Head of caudate nucleus (tissue), 42 donors: ENCODE measurements at regions not wholly inside any gene's neighbourhood (a gene's known extent, or its start where the extent isn't known, plus 50 kb on each side); places are given as distances from the start of the nearest gene placed in this dataset.

Source experiments
- DNase-seq, 42 donors: peaks; one replicate each; pipeline versions ENCODE4 v3.0.0 to v3.0.0-alpha.2; 2020 to 2021; ENCODE audit warnings: mixed read lengths in 7 of 42
- intact Hi-C: fragments of 100-400 bp; cut with DNase I; formaldehyde crosslinking; loops from one replicate; pipeline ENCODE4 v1.15.0; 2022

DNA sequence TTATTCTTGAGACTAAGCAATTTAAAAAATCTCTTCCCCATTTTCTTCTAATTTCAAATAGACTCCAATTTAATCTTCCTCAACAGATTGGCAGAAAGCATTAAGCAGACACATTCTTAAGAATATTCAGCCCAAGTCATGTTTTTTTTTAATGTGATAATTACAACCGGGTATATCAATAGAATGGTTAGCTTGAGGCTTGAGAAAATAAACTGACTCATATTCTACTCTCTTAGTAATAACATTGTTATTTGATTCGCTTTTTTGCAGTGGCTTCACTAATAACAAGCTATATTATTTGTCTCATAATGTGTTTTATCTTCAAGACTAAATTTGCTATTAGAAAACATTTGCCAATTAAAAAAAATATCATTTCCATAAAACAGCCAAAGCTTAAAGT is 488.6 kb upstream of the RGS18 start:
- no peak for DNase-seq
- intact Hi-C loops = no loop called here

GRCh38 chr1:191671236-191671635 is 487.0 kb upstream of the RGS18 start:
- DNase-seq = no peak
- intact Hi-C loops = no loop called here

GRCh38 chr1:191674626-191675179 is 483.6 kb upstream of the RGS18 start:
- intact Hi-C loops = no loop called here
- no peak for DNase-seq

- no peak for DNase-seq
- intact Hi-C loops = no loop called here
Observed at GRCh38 chr1:191675856-191676783, 482.1 kb upstream of the RGS18 start.

- DNase-seq = no peak
- intact Hi-C loops = no loop called here
Observed at GRCh38 chr1:191685669-191686068, 472.6 kb upstream of the RGS18 start.

GRCh38 chr1:191687721-191688120 is 470.5 kb upstream of the RGS18 start:
- intact Hi-C loops = no loop called here
- DNase-seq = peak in 2 of 42 donors; percentile 8 to 32

DNA sequence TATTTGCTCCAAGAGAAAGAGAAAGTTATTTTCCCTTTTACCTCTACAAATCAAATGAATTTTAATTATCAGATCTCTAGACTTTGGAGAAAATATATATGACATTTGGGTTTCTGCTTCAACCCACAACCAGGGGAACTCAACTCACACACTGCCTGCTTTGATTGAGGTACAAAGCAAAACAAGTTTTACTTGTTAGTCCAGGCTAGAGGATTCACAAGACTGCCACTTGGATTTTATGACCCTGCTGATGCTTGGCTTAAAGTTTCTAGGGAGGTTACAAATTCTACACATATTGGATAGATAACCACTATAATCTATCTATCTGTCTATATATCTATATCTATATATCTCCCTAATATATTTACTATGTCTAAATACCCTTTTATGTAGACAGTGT is 467.3 kb upstream of the RGS18 start:
- no peak for DNase-seq
- intact Hi-C loops = no loop called here

- no peak for DNase-seq
- intact Hi-C loops = no loop called here
Observed at GRCh38 chr1:191693797-191694196, 464.5 kb upstream of the RGS18 start.

DNA sequence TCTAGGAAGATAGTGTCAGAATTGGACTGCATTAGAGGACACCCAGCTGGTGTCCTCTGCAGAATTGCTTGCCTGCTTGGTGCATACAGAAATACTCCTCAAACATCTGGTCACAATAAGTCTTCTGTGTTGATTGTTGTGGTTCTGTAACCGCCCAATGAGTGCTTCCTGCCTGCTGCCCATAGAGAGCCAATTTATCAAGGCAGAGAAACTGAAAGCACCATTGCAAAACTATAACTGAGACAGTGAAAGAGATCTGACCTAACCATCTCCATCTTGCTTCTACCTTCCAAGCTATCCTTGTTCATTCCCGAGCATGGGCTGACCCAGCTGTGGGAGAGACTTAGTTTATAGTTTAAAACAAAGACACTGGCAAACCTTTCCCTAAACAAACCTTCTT is 462.4 kb upstream of the RGS18 start:
- intact Hi-C loops = no loop called here
- no peak for DNase-seq

DNA sequence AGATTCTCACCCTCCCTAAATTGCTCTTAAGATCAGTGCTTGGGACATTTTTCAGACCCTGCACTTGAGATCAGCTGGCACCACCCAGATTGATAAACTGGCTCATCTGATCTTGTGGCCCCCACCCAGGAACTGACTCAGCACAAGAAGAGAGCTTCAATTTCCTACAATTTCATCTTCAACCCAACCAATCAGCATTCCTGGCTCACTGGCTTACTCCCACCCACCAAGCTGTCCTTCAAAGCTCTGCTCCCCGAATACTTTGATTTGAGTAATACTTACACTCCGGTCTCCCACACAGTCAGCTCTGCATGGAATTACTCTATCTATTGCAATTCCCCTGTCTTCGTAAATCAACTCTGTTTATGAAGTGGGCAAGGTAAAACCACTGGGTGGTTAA is 461.9 kb upstream of the RGS18 start:
- intact Hi-C loops = no loop called here
- peak in 7 of 42 donors; percentile 2 to 53 (median 20) for DNase-seq

GRCh38 chr1:191697556-191697955 is 460.7 kb upstream of the RGS18 start:
- DNase-seq = no peak
- intact Hi-C loops = no loop called here

DNA sequence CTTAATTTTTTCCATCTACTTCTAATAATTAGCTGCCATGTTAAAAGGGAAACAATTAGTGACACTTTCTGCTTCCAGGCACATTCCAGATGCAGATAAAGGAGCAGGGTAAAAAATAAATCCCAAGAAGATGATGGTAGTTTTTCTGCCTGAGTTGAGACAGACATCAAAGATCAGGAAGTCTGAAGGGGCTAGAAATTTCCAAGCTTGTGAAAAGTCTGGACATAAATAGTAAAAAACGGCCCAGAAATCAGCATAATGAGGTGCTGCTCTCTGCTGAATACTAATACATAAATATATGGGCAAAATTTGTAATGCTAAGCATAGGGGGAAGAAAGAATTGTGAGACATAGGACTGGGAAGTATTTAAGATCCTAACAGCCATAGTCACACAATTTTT is 460.0 kb upstream of the RGS18 start:
- DNase-seq = no peak
- intact Hi-C loops = no loop called here

DNA sequence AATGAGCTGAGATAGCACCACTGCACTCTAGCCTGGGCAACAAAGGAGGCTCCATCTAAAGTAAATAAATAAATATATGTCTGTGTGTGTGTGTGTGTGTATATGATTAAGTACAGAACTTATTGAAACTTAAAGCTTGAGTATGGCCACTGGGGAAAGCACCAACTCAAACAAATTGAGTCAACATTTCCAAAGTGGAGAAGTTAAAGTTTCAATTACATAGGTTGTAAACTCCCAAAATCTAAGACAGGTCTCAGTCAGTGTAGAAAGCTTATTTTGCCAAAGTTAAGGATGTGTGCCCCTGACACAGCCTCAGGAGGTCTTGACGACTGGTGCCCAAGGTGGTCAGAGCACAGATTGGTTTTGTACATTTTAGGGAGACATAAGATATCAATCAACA is 458.9 kb upstream of the RGS18 start:
- intact Hi-C loops = no loop called here
- DNase-seq = no peak

- intact Hi-C loops = no loop called here
- DNase-seq = no peak
Observed at GRCh38 chr1:191700922-191701321, 457.3 kb upstream of the RGS18 start.

GRCh38 chr1:191702124-191702523 is 456.1 kb upstream of the RGS18 start:
- no peak for DNase-seq
- intact Hi-C loops = no loop called here

GRCh38 chr1:191707288-191707687 is 451.0 kb upstream of the RGS18 start:
- intact Hi-C loops = no loop called here
- no peak for DNase-seq

- DNase-seq = no peak
- intact Hi-C loops = no loop called here
Observed at GRCh38 chr1:191709215-191709614, 449.0 kb upstream of the RGS18 start.

DNA sequence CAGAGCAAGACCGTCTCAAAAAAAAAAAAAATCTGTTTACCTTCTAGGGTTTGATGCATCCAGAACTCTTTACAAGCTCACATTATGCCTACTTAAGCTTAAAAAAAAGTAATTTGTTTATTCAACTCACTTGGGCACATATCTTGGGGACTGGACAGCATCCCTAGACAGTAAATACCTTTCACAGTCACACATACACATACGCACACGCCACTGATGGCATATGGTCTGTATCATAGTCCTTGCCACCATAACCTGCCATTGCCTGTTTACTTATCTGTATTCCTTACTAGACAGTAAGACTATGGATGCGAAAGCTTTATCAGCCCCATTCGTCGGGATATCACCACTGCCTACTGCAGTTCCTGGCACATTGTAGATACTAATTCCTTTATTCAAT is 446.3 kb upstream of the RGS18 start:
- no peak for DNase-seq
- intact Hi-C loops = no loop called here

- intact Hi-C loops = no loop called here
- DNase-seq = no peak
Observed at GRCh38 chr1:191714845-191715244, 443.4 kb upstream of the RGS18 start.

- no peak for DNase-seq
- intact Hi-C loops = no loop called here
Observed at GRCh38 chr1:191729742-191730141, 428.5 kb upstream of the RGS18 start.
